ENCODE measurements at regions not wholly inside any gene's neighbourhood (a gene's known extent, or its start where the extent isn't known, plus 50 kb on each side); places are given as distances from the start of the nearest gene placed in this dataset.

- DNase-seq (no peak), ATAC-seq (no peak)
- intact Hi-C loops (cut with micrococcal nuclease), result no loop called here
Observed at GRCh38 chr4:160202802-160203201, 1099.9 kb downstream of the RAPGEF2 start.

GRCh38 chr4:160212078-160212477 is 1109.2 kb downstream of the RAPGEF2 start:
- intact Hi-C loops (cut with micrococcal nuclease), result no loop called here
- no peak for DNase-seq
- no peak for ATAC-seq

- ATAC-seq (no peak), DNase-seq (no peak)
- intact Hi-C loops (cut with micrococcal nuclease), result no loop called here
Observed at GRCh38 chr4:160213366-160213765, 1110.5 kb downstream of the RAPGEF2 start.

GRCh38 chr4:160217352-160217751 is 1114.5 kb downstream of the RAPGEF2 start:
- ATAC-seq, result no peak
- no peak for DNase-seq
- intact Hi-C loops (cut with micrococcal nuclease), result no loop called here

- no peak for ATAC-seq
- no peak for DNase-seq
- intact Hi-C loops (cut with micrococcal nuclease), result no loop called here
Observed at GRCh38 chr4:160224049-160224448, 1121.2 kb downstream of the RAPGEF2 start.

- no peak for ATAC-seq
- no peak for DNase-seq
- intact Hi-C loops (cut with micrococcal nuclease), result no loop called here
Observed at GRCh38 chr4:160233141-160233540, 1130.3 kb downstream of the RAPGEF2 start.

GRCh38 chr4:160235285-160235684 is 1132.4 kb downstream of the RAPGEF2 start:
- no peak for ATAC-seq
- DNase-seq, result no peak
- intact Hi-C loops (cut with micrococcal nuclease), result no loop called here

GRCh38 chr4:160235771-160236170 is 1132.9 kb downstream of the RAPGEF2 start:
- no peak for ATAC-seq
- intact Hi-C loops (cut with micrococcal nuclease), result no loop called here

GRCh38 chr4:160238790-160239189 is 1135.9 kb downstream of the RAPGEF2 start:
- ATAC-seq (no peak), DNase-seq (no peak)
- intact Hi-C loops (cut with micrococcal nuclease), result no loop called here

More at GRCh38 chr4:160235771-160236170, 1132.9 kb downstream of the RAPGEF2 start:
- no peak for DNase-seq

- intact Hi-C loops (cut with micrococcal nuclease), result no loop called here
- no peak for ATAC-seq
- no peak for DNase-seq
Observed at GRCh38 chr4:160247091-160247656, 1144.3 kb downstream of the RAPGEF2 start.

- intact Hi-C loops (cut with micrococcal nuclease), result no loop called here
- DNase-seq (no peak), ATAC-seq (no peak)
Observed at GRCh38 chr4:160251522-160252170, 1148.8 kb downstream of the RAPGEF2 start.

- DNase-seq (no peak), ATAC-seq (no peak)
- intact Hi-C loops (cut with micrococcal nuclease), result no loop called here
Observed at GRCh38 chr4:160257318-160257717, 1154.4 kb downstream of the RAPGEF2 start.

GRCh38 chr4:160265014-160265413 is 1162.1 kb downstream of the RAPGEF2 start:
- no peak for ATAC-seq
- DNase-seq, result no peak
- intact Hi-C loops (cut with micrococcal nuclease), result no loop called here

- intact Hi-C loops (cut with micrococcal nuclease), result no loop called here
- ATAC-seq, result no peak
- no peak for DNase-seq
Observed at GRCh38 chr4:160265836-160266235, 1163.0 kb downstream of the RAPGEF2 start.

GRCh38 chr4:160276785-160277325 is 1174.0 kb downstream of the RAPGEF2 start:
- ATAC-seq (no peak), DNase-seq (no peak)
- intact Hi-C loops (cut with micrococcal nuclease), result no loop called here

- ATAC-seq, result no peak
- intact Hi-C loops (cut with micrococcal nuclease), result no loop called here
Observed at GRCh38 chr4:160283081-160283480, 1180.2 kb downstream of the RAPGEF2 start.

GRCh38 chr4:160284516-160284915 is 1181.6 kb downstream of the RAPGEF2 start:
- DNase-seq (no peak), ATAC-seq (no peak)
- intact Hi-C loops (cut with micrococcal nuclease), result no loop called here

More at GRCh38 chr4:160283081-160283480, 1180.2 kb downstream of the RAPGEF2 start:
- DNase-seq, result no peak

GRCh38 chr4:160286051-160286450 is 1183.2 kb downstream of the RAPGEF2 start:
- no peak for ATAC-seq
- intact Hi-C loops (cut with micrococcal nuclease), result no loop called here

GRCh38 chr4:160296476-160296875 is 1193.6 kb downstream of the RAPGEF2 start:
- ATAC-seq (no peak), DNase-seq (no peak)
- intact Hi-C loops (cut with micrococcal nuclease), result no loop called here

More at GRCh38 chr4:160286051-160286450, 1183.2 kb downstream of the RAPGEF2 start:
- DNase-seq, result no peak

GRCh38 chr4:160299177-160299576 is 1196.3 kb downstream of the RAPGEF2 start:
- ATAC-seq, result no peak
- DNase-seq, result no peak
- intact Hi-C loops (cut with micrococcal nuclease), result no loop called here

- intact Hi-C loops (cut with micrococcal nuclease), result no loop called here
- ATAC-seq (no peak), DNase-seq (no peak)
Observed at GRCh38 chr4:160299608-160300007, 1196.7 kb downstream of the RAPGEF2 start.

All from left ventricle myocardium superior (tissue), 1 donor.